Panc1 (cell line): ENCODE measurements at regions not wholly inside any gene's neighbourhood (a gene's known extent, or its start where the extent isn't known, plus 50 kb on each side); places are given as distances from the start of the nearest gene placed in this dataset.

Source experiments
- CTCF ChIP-seq: fragments of 450-650 bp; IDR thresholded peaks from 2 replicates; pipeline ENCODE4 v1.5.1; 2017; ENCODE audit warnings: mild to moderate bottlenecking
- POLR2AphosphoS5 ChIP-seq: IDR thresholded peaks from 2 replicates; pipeline ENCODE4 v1.6.1; 2012; ENCODE audit warnings: mild to moderate bottlenecking, low read depth, low read length, moderate library complexity
- REST ChIP-seq, 2 experiments: IDR thresholded peaks; 2 replicates each; pipeline ENCODE4 v1.6.1; 2011 to 2012; ENCODE audit warnings: low read depth in 2 of 2, control low read depth in 1 of 2, low read length in 1 of 2, mild to moderate bottlenecking in 1 of 2, moderate library complexity in 1 of 2; ENCODE audit not compliant: insufficient read depth in 1 of 2
- SIN3A ChIP-seq: IDR thresholded peaks from 2 replicates; pipeline ENCODE4 v1.6.1; 2012; ENCODE audit warnings: low read depth, mild to moderate bottlenecking, low read length, moderate library complexity, borderline replicate concordance; ENCODE audit not compliant: insufficient read depth
- TCF7L2 ChIP-seq: IDR thresholded peaks from 2 replicates; pipeline ENCODE4 v1.6.1; 2011; ENCODE audit warnings: mild to moderate bottlenecking, low read depth, low read length, inconsistent platforms

- TF ChIP-seq CTCF (no peak), POLR2AphosphoS5 (no peak), REST (IDR thresholded peaks at IDR 0.05; ENCODE audit: insufficient read depth in 1 of 2, low read depth in 2 of 2, low read length in 1 of 2) (no peak), SIN3A (no peak), TCF7L2 (no peak)
These were observed 320.6 kb upstream of the TBL1XR1 start for GRCh38 chr3:177517906-177518305.
